Cardiac muscle cell (in vitro differentiated cells and primary cell): ENCODE measurements at regions not wholly inside any gene's neighbourhood (a gene's known extent, or its start where the extent isn't known, plus 50 kb on each side); places are given as distances from the start of the nearest gene placed in this dataset.

Experiments used
- DNase-seq, 2 donors: peaks; one replicate each; pipeline versions ENCODE4 v3.0.0 to v3.0.0-alpha.2; 2010 to 2017; ENCODE audit warnings: low read depth in 1 of 2, low spot score in 1 of 2
- H3K27ac ChIP-seq: fragments of 200-600 bp; sonication (generic); 2 replicates; pipeline ENCODE4 v1.5.1; 2016
- H3K27me3 ChIP-seq: fragments of 200-600 bp; sonication (generic); 2 replicates; pipeline ENCODE4 v1.6.0; 2016; ENCODE audit warnings: control low read depth
- H3K36me3 ChIP-seq: fragments of 200-600 bp; sonication (generic); 2 replicates; pipeline ENCODE4 v1.5.1; 2016; ENCODE audit warnings: control low read depth
- H3K4me1 ChIP-seq: fragments of 200-600 bp; sonication (generic); 2 replicates; pipeline ENCODE4 v1.8.1; 2017; ENCODE audit warnings: low read depth, mild to moderate bottlenecking, mixed run types
- H3K4me3 ChIP-seq: fragments of 200-600 bp; sonication (generic); 2 replicates; pipeline ENCODE4 v1.5.1; 2016; ENCODE audit warnings: mild to moderate bottlenecking
- H3K9me3 ChIP-seq: fragments of 200-600 bp; sonication (generic); 2 replicates; pipeline ENCODE4 v1.5.1; 2017; ENCODE audit warnings: low read depth, mild to moderate bottlenecking, control low read depth
- TF ChIP-seq, protein P1 (sequence below): IDR thresholded peaks from 2 replicates; pipeline ENCODE4 v1.5.1; 2012; ENCODE audit warnings: low read depth, mild to moderate bottlenecking, low read length

- Histone ChIP-seq H3K4me3 (no peak overlapping the region), H3K4me1 (peaks cover 4% of the 10 kb centered on the region), H3K27ac (no peak overlapping the region), H3K9me3 (no peaks in the 10 kb centered on the region), H3K27me3 (no peaks in the 10 kb centered on the region), H3K36me3 (no peaks in the 10 kb centered on the region)
- DNase-seq, result no peak
- TF ChIP-seq, protein P1, sequence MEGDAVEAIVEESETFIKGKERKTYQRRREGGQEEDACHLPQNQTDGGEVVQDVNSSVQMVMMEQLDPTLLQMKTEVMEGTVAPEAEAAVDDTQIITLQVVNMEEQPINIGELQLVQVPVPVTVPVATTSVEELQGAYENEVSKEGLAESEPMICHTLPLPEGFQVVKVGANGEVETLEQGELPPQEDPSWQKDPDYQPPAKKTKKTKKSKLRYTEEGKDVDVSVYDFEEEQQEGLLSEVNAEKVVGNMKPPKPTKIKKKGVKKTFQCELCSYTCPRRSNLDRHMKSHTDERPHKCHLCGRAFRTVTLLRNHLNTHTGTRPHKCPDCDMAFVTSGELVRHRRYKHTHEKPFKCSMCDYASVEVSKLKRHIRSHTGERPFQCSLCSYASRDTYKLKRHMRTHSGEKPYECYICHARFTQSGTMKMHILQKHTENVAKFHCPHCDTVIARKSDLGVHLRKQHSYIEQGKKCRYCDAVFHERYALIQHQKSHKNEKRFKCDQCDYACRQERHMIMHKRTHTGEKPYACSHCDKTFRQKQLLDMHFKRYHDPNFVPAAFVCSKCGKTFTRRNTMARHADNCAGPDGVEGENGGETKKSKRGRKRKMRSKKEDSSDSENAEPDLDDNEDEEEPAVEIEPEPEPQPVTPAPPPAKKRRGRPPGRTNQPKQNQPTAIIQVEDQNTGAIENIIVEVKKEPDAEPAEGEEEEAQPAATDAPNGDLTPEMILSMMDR, result no peak
Measured at GRCh38 chr20:50357783-50358161, 152.4 kb upstream of the PTPN1 start.

DNA sequence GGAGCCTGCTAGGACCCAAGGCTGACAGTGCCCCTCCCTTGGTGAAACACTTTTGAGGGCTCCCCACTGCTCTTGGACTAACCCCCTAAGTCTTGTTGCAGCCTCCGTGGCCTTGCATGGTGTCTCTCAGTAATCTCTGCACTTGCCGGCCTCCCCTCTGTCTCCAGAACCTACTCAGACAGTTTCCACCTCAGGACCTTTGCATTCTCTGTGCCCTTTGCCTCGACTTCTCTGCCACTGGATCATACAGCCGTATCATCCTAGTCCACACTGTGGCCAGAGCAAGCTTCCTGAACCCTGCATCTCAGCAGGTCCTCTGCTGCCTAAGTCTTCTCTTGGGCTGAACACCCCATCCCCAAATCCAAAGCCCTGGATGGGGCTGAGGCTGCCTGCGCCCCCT, 152.0 kb upstream of the PTPN1 start:
- Histone ChIP-seq H3K4me3 (no peak overlapping the region), H3K27ac (no peak overlapping the region), H3K4me1 (peaks cover 4% of the 10 kb centered on the region), H3K9me3 (no peaks in the 10 kb centered on the region), H3K27me3 (no peaks in the 10 kb centered on the region), H3K36me3 (no peaks in the 10 kb centered on the region)
- TF ChIP-seq, protein P1, result no peak
- no peak for DNase-seq

DNA sequence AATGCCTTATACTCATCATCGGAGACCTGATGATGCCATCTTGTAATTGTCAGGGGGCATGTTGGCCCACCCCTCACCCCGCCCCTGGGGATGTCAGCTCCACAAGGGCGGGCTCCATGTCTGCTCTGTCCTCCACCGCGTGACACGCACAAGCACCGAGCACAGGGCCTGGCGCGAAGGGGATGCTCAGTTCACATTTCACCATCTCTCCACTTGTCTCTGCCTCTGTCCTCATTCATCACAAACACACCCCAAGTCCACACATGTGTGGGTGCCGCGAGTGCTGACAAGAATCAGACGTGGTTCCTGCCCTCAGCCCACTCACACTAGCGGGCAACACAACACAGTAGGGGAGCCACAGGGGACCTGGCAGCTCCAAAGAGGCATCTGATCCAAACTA, 151.2 kb upstream of the PTPN1 start:
- Histone ChIP-seq H3K4me1 (peaks cover 4% of the 10 kb centered on the region), H3K36me3 (no peaks in the 10 kb centered on the region), H3K27ac (no peak overlapping the region), H3K27me3 (no peaks in the 10 kb centered on the region), H3K4me3 (no peak overlapping the region), H3K9me3 (no peaks in the 10 kb centered on the region)
- DNase-seq, result no peak
- TF ChIP-seq, protein P1, result no peak

DNA sequence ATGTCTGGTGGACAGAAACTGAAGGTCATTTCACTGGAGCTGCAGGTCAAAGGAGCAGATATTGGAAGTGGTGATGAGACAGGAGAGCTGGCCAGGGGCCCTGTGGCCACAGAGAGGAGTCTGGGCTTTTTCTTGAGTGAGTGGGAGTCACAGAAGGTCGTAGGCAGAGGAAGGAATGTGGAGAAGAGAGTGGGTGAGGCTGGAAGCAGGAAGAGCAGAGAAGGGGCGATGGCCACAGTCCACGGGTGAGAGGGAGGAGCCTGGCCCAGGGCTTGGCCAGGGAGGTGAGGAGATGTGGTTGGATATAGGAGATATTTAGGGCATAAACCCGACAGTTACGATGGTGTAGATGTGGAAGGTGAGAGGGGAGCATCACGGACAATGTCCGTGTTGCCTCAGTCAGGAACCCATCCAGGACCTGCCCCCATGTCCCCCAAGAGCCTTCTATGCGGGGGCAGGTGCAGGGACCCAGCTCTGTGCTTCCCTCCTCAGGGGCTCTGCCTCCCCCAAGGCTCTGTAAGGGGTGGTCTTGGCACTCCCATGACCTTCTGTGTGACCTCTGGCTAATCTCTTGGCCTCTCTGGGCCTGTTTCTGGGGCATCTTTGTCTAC, 150.5 kb upstream of the PTPN1 start:
- no peaks in the 10 kb centered on the region for H3K27me3 ChIP-seq
- H3K27ac ChIP-seq, result no peak overlapping the region
- TF ChIP-seq, protein P1, result no peak
- H3K9me3 ChIP-seq, result no peaks in the 10 kb centered on the region
- H3K4me3 ChIP-seq, result no peak overlapping the region
- H3K36me3 ChIP-seq, result no peaks in the 10 kb centered on the region
- no peak for DNase-seq
- H3K4me1 ChIP-seq, result peaks cover 4% of the 10 kb centered on the region

GRCh38 chr20:50360218-50360672, 149.9 kb upstream of the PTPN1 start:
- Histone ChIP-seq H3K27ac (no peak overlapping the region), H3K36me3 (no peaks in the 10 kb centered on the region), H3K4me1 (peaks cover 4% of the 10 kb centered on the region), H3K27me3 (no peaks in the 10 kb centered on the region), H3K9me3 (no peaks in the 10 kb centered on the region), H3K4me3 (no peak overlapping the region)
- TF ChIP-seq, protein P1, result no peak
- DNase-seq, result no peak
